T-helper 2 cell treated with Interferon-gamma antibody and Interleukin-4, amounts not matched to agents 5 μg/mL and 100 μg/mL, for 36 hours (primary cell): ENCODE measurements at regions not wholly inside any gene's neighbourhood (a gene's known extent, or its start where the extent isn't known, plus 50 kb on each side); places are given as distances from the start of the nearest gene placed in this dataset.
A peak's percentile ranks its signal among the peaks of the same experiment; 100 is the strongest.

ENCODE experiments used
- DNase-seq: peaks from one replicate; pipeline ENCODE4 v3.0.0; 2021; ENCODE audit warnings: low spot score
- H3K27ac Mint-ChIP-seq: one replicate; pipeline ENCODE4 v1.8.0; 2021; ENCODE audit warnings: mild to moderate bottlenecking, mixed read lengths
- H3K27me3 Mint-ChIP-seq: one replicate; pipeline ENCODE4 v1.8.0; 2021; ENCODE audit warnings: low read depth, mixed read lengths
- H3K36me3 Mint-ChIP-seq: one replicate; pipeline ENCODE4 v1.8.0; 2021; ENCODE audit warnings: low read depth, mixed read lengths
- H3K4me1 Mint-ChIP-seq: one replicate; pipeline ENCODE4 v1.8.0; 2021; ENCODE audit warnings: low read depth, mixed read lengths
- H3K4me3 Mint-ChIP-seq: one replicate; pipeline ENCODE4 v1.8.0; 2022; ENCODE audit warnings: mild to moderate bottlenecking, moderate library complexity, mixed read lengths
- H3K9me3 Mint-ChIP-seq: one replicate; pipeline ENCODE4 v1.8.0; 2021; ENCODE audit warnings: mixed read lengths

DNA sequence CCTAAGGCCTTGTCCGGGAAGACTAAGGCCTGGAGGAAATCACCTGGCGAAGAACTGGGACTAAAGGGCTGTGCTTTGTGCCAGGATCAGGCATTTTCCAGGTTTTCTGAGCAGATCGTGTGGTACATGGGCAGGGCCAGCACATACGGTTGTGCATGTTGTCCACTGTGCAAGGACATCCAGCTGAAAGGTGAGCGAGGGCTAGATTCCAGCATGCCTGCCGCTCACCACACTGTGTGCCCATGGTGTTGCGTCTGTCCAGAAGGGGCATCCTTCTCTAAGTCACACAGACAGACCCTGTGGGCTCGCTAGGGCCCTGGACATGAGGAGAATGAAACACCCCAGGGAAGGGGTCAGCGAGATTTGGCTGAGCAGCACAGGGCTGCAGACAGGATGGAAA is 80.3 kb upstream of the TAF1B start:
- Mint-ChIP-seq H3K4me3 (no peak overlapping the region), H3K27me3 (no peaks in the 10 kb centered on the region), H3K4me1 (peaks cover 34% of the 10 kb centered on the region), H3K9me3 (no peaks in the 10 kb centered on the region), H3K27ac (no peak overlapping the region), H3K36me3 (no peaks in the 10 kb centered on the region)
- DNase-seq: no peak

DNA sequence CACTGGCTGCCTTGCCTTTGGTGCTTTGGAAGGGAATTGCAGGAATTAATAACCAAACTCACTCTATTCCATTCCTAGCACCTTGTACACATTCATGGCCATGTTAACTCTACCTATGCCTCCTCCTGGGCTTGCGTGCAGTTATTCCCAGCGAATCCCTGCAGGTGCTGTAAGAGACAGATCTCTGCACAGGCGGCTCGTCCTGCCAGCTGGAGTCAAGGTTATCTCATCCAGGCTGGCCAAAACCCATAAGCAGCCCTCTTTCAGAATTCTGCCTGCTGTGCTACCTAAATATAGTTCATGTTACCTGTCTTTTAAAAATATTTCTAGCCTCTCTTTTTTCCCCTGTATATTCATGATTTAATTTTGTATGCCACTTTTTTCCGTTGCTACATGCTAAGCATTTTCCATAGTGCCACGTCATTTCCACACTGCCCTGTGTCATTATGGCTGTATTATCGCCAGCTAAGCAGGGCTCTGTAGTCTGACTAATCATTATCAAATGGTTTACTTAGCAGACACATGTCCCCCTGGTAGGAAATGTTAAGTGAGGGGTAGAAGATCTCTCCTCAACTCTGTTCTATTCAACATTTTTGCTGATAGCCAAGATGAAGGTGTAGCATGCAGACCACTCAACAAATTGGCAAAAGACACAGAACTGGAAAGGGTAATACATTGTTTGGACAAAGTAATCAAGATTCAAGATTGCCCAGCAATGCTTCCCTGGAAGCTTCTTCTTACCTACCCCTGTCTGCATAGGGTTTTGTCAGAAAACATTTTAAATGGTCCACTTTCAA is 79.7 kb upstream of the TAF1B start:
- Mint-ChIP-seq H3K4me1 (peaks cover 34% of the 10 kb centered on the region), H3K27me3 (no peaks in the 10 kb centered on the region), H3K36me3 (no peaks in the 10 kb centered on the region), H3K4me3 (no peak overlapping the region), H3K27ac (no peak overlapping the region), H3K9me3 (no peaks in the 10 kb centered on the region)
- DNase-seq: no peak

DNA sequence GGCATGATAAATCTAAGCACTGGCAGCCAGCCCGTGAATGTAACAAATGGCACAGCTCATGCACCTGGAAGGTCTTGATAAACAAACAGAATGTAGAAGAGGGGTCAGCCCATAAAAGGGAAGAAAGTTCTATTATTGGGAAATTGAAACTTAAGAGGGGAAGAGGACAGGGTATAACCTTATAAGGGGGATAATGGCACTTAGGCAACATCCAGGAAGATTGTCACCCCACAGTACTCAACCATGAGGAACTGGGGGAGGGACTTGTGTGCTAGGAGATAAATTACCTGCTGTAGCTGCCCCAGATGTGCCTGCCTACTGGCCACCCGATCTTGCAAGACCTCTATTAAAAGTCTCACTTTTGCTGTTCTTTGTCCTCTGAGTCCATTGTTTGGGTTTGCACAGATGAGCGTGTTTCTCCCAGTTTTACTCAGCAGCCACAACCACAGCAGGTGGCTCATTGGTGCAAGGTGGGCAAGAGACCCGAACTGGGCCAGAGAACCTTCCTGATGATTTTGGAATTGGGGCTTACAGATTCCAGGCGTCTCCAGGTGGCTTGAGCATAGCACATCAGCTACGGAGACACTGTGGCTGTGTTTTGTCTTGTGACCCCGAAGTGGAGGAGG is 79.0 kb upstream of the TAF1B start:
- Mint-ChIP-seq H3K27ac (no peak overlapping the region), H3K27me3 (no peaks in the 10 kb centered on the region), H3K9me3 (no peaks in the 10 kb centered on the region), H3K4me3 (no peak overlapping the region), H3K4me1 (peaks cover 34% of the 10 kb centered on the region), H3K36me3 (no peaks in the 10 kb centered on the region)
- no peak for DNase-seq

DNA sequence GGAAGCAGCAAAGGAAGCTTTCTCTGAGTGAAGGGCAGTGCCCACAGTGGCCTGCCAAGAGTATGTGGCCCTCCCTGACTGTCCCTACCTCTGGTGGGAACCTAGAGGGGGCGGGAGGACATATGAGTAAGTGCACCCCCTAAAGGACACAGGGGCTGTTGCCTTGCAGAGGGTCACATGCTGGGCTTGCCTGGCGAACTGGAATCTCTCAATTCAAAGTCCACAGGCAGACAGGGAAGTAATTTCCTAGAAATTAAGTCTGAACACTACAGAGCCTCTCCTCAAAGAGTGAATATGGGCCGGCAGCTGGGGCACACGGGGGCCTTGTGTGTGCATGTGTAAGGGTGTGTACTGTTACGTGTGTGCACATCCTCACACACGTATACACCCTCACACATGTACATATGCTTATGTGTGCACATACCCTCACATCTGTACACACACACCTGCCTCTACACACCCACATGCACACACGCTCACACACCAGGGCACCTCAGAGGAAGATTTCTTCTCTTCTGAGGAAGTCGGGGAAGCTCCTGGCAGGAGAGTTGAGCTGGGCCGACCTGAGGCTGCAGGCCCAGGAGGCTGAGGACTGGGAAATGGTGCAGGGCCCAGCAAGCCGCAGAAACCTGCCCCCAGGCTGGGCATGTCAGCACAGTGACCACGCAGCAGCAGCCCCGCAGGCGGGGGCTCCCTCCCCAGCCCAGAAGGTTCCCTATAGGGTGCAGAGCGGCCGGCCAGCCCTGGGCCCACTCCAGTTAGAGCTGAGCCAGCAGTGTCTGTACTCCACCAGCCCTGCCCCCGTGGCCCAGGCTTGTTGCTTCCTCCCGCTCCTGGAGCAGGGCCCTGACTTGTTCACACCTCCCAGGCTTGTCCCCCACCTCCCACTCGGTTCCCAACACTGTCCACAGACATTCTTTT is 77.4 kb upstream of the TAF1B start:
- DNase-seq: no peak
- H3K27me3 Mint-ChIP-seq: no peaks in the 10 kb centered on the region
- no peak overlapping the region for H3K4me3 Mint-ChIP-seq
- H3K4me1 Mint-ChIP-seq: peaks cover 25% of the 10 kb centered on the region
- no peaks in the 10 kb centered on the region for H3K9me3 Mint-ChIP-seq
- H3K27ac Mint-ChIP-seq: no peak overlapping the region
- H3K36me3 Mint-ChIP-seq: no peaks in the 10 kb centered on the region

DNA sequence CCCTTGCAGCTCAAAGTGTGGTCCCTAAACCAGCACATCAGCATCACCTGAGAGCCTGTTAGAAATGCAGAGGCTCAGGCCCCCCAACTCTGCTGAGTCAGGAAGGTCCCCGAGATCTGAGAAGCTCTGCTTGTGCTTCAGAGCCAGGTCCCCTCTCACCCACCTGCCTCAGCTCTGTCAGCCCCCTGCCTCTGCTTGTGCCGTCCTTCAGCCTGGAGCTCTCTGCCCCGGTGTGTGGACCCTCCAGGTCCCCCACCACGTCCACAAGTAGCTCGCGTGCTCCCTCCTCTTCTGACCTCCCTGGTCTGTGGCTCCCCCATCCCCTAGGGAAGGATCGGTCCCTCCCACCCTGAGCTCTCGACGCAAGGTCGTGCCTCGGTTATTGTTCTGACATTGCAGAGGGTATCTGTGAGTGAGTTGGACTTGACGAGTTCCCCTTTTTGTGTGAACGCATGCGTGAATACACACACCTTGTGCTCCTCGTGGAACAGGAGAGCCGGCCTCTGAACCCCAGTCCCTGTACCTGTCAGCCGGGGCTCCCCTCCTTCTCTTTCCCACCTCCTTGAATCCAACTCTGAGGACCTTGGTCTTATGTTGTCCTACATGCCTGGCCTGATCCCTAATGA is 75.5 kb upstream of the TAF1B start:
- no peak overlapping the region for H3K27ac Mint-ChIP-seq
- H3K36me3 Mint-ChIP-seq: no peaks in the 10 kb centered on the region
- H3K9me3 Mint-ChIP-seq: no peaks in the 10 kb centered on the region
- no peak overlapping the region for H3K4me3 Mint-ChIP-seq
- peaks cover 21% of the 10 kb centered on the region for H3K4me1 Mint-ChIP-seq
- no peaks in the 10 kb centered on the region for H3K27me3 Mint-ChIP-seq
- DNase-seq: no peak

DNA sequence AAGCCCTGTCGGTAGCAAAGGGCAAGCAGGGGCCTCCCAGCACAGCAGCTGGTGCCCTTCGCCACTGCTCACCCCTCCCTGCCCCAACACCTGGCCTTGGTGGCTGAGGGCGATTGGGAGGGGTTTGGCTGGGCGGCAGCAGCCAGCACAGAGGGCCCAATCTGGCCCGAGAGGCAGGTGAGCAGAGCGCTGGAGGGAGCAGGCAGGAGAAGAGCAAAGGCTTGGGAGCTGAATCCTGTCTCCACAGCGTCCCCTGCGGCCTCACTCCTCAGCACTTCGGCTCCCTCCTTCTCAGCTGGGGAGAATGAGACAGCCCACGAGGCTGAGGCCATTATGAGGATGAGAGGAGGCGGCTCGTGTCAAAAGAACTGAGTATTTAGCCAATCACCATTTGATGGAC is 74.9 kb upstream of the TAF1B start:
- DNase-seq: no peak
- peaks cover 21% of the 10 kb centered on the region for H3K4me1 Mint-ChIP-seq
- H3K36me3 Mint-ChIP-seq: no peaks in the 10 kb centered on the region
- H3K4me3 Mint-ChIP-seq: no peak overlapping the region
- H3K27me3 Mint-ChIP-seq: no peaks in the 10 kb centered on the region
- H3K9me3 Mint-ChIP-seq: no peaks in the 10 kb centered on the region
- no peak overlapping the region for H3K27ac Mint-ChIP-seq

DNA sequence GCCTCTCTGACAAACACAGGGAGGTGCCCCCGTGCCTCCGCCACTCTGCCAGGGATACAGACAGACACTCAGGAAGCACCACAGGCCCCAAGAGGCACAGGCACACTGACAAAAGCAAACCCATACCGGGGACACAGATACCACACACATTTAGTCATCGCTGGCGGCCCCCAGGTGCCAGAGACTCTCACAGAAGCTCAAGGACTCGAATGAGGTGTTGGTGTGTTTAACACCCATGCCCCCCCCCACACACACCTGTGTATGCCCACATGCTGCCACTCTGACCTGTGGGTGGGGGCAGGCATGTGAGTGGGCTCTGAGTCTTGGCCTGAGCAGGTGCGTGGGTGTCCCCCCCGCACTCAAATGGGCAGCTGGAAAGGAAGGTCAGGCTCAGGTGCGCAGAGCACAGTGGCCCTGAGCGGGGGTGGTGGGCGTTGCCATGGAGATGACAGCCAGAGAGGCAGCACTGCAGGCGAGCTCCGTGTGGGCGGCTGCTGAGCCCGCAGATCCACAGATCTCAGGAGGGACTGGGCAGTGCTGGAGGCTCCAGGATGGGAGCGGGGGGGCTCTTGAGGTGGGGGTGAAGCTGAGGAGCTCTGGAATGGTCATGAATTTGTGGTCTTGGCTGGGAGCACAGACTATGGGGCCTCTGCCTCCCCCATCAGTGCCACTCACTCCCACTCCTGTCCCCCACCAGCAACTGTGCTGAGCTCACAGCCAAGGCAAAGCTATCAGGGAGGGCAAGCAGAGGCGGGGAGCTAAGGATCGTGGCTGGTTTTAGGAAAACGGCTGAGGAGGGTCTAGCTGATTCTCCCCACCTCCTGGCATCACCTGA is 73.9 kb upstream of the TAF1B start:
- Mint-ChIP-seq H3K36me3 (no peaks in the 10 kb centered on the region), H3K27ac (no peak overlapping the region), H3K27me3 (no peaks in the 10 kb centered on the region), H3K4me1 (peaks cover 15% of the 10 kb centered on the region), H3K9me3 (no peaks in the 10 kb centered on the region), H3K4me3 (no peak overlapping the region)
- peak; percentile 32 for DNase-seq

DNA sequence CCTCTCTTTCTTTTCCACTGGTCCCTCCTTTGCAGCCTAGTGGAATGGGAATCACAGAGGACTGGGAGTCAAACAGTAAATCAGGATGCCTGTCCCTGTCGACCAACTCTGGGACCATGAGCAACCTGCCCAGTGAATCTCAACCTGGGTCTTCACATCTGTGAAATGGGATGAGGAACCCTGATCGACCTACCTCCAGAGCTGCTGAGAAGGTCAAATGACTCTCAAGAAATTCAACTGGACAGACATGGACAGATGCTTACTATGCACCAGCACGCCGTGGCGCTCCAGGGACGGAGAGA is 73.3 kb upstream of the TAF1B start:
- H3K27ac Mint-ChIP-seq: no peak overlapping the region

DNA sequence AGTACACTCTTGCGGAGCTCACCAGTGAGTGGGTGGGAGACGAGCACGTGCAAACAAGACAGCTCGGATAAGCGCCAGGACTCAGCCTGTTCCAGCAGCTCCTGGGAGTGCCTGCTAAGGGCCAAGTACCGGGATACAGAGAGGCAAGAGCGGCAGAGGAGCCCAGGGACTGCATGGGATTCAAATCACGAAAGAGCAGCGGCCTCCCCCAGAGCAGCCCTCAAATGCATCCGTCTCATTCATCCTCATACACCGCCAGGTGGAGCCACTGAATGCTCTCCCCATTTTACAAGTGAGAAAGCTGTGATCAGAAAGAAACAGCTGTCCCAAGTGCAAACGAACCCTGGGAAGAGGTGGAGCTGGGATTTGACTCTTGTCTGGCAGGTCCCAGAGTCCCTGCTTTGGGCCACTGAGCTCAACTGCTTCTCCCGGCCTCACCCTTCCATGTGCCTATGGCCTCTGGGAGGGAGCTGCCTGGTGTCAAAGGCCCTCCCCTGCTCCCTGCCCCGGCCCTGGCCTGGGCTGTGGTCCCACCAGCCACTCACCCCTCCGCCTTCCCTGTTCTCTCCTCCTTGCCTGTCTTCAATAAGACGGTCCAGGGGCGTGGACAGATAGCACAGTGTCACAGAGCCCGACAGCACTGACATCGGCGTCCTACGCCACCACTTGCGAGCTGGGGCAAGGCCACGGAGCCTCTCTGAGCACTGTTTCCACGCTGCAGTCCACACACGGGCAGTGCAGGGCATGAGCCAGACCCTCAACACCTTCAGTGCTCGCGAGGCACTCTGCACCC is 72.8 kb upstream of the TAF1B start:
- Mint-ChIP-seq H3K4me3 (no peak overlapping the region), H3K27ac (peak overlapping the region; percentile 39), H3K27me3 (no peaks in the 10 kb centered on the region), H3K36me3 (no peaks in the 10 kb centered on the region), H3K9me3 (no peaks in the 10 kb centered on the region), H3K4me1 (peaks cover 7% of the 10 kb centered on the region)
- no peak for DNase-seq

More for the DNA sequence above, 73.3 kb upstream of the TAF1B start:
- Mint-ChIP-seq H3K27me3 (no peaks in the 10 kb centered on the region), H3K9me3 (no peaks in the 10 kb centered on the region), H3K4me1 (peaks cover 10% of the 10 kb centered on the region), H3K4me3 (no peak overlapping the region), H3K36me3 (no peaks in the 10 kb centered on the region)
- no peak for DNase-seq

DNA sequence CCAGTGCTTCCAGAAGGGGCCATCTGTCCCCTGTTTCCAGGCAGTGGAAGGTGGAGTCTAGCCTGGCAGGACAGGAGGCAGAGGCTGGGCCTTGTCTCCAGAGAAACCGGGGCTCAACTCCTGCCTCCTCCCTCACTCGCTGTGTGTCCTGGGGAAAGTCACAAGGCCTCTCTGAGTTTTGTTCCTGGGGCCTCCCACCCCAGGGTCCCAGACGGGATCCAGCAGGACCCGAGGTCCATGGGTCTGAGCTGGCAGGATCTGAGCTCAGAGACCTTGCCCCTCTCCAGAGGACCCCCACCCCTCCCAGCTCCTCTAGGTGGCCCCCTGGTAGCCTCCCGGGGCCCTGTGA is 72.2 kb upstream of the TAF1B start:
- no peaks in the 10 kb centered on the region for H3K27me3 Mint-ChIP-seq
- no peaks in the 10 kb centered on the region for H3K36me3 Mint-ChIP-seq
- H3K27ac Mint-ChIP-seq: no peak overlapping the region
- no peaks in the 10 kb centered on the region for H3K9me3 Mint-ChIP-seq
- peaks cover 7% of the 10 kb centered on the region for H3K4me1 Mint-ChIP-seq
- H3K4me3 Mint-ChIP-seq: no peak overlapping the region
- DNase-seq: no peak

DNA sequence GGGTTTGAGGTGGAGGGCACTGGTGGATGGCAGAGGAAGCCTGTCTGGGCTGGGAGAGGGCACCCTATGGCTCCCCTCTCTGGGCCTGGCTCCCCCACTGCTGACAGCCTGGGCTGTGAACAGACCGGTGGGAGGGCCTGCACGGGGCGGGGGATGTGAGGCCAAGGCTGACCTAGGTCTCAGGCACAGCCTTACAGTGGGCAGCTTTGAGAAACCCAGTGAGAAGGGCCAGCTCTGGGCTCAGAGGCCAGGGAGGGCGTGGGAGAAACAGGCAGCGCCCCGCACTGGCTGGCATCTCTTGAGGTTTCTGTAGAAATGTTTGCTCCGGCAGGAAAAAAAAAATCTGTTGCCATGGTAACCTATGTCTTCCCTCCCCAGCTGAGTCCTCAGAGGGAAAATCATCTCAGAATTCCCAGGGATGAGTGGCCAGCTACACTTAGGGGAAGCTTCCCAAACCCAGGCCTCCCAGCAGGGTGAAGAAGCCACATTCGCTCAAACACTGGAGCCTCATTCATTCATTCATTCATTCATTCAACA is 71.7 kb upstream of the TAF1B start:
- Mint-ChIP-seq H3K36me3 (no peaks in the 10 kb centered on the region), H3K4me3 (no peak overlapping the region), H3K4me1 (peaks cover 7% of the 10 kb centered on the region), H3K9me3 (no peaks in the 10 kb centered on the region), H3K27me3 (no peaks in the 10 kb centered on the region), H3K27ac (no peak overlapping the region)
- DNase-seq: no peak

DNA sequence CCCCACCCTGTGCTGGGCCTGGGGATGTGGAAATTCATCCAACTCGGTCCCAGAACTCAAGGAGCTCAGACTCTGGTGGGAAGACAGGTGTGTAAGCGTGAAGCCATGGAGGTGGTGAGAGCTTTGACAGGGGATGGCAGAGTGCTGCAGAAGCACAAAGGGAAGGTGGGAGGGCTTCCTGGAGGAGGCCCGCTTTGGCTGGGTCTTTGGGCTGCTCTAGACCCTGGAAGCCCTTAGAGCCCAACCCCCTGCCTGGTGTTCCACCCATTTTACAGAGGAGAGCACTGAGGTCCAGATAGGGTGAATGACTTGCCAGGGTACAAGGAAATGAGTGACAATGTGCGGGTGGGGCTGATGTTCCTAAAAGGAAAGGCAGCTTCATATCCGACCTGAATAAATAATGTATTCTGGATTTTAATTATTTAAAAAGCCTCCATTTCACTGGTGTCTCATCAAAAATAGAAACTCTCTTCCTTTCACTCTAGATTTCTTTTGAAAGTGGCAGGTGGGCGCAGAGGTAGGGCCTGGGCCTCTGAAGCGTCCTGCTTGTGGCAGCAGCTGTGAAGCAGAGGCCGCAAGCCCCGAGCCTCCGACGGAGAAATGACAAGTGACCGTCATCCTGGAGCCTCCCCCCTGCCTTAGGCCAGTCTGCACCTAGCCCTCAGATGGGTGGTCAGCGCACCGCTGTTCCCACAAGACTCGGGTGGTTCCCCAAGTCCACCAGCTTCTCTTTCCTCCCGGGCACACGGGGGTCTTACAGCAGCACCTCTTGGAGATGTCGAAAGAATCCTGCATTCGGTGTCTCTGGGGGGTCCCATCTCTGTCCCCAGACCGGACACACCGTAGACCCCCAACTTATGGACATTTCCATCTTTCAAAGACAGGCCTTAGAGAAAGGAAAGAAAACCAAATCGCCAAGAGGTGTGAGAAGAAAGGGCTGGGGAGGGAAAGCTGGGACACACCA is 71.0 kb upstream of the TAF1B start:
- H3K4me1 Mint-ChIP-seq: peaks cover 5% of the 10 kb centered on the region
- no peak overlapping the region for H3K27ac Mint-ChIP-seq
- no peaks in the 10 kb centered on the region for H3K9me3 Mint-ChIP-seq
- no peaks in the 10 kb centered on the region for H3K36me3 Mint-ChIP-seq
- H3K4me3 Mint-ChIP-seq: no peak overlapping the region
- no peak for DNase-seq
- H3K27me3 Mint-ChIP-seq: no peaks in the 10 kb centered on the region
